ENCODE measurements at regions not wholly inside any gene's neighbourhood (a gene's known extent, or its start where the extent isn't known, plus 50 kb on each side); places are given as distances from the start of the nearest gene placed in this dataset.

DNA sequence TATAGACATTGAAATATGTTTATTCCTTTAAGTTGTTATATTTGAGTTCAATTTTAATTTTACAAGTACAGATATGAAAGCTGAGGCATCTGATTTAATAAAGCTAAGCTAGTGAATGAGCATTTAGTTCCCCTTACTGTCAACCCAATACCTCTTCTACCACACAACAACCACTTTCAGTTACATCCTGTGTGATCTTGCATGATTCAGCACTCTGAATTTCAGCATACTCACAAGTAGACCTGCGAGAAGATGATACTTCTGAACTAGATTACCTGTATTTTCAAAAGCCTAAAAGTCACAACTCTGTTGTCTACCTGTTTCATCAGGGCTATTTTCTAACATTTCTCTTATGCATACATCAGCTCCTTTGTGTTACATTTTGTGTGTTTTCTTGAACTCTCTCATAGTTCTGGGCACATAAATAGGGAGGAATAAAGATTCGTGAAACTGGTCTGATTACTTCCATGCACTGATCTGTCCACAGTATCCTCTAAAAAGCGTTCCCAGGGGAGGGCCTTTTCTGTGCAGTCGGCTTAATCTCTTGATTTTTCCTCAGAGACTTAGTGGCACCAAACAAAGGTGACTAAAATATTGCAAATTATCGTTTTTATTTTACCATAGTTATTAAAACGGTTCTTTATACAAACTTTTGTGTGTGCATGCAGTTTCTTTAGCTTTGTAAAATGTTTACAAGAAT, 2025.5 kb upstream of the NUDT12 start:
- TF ChIP-seq, protein P1, sequence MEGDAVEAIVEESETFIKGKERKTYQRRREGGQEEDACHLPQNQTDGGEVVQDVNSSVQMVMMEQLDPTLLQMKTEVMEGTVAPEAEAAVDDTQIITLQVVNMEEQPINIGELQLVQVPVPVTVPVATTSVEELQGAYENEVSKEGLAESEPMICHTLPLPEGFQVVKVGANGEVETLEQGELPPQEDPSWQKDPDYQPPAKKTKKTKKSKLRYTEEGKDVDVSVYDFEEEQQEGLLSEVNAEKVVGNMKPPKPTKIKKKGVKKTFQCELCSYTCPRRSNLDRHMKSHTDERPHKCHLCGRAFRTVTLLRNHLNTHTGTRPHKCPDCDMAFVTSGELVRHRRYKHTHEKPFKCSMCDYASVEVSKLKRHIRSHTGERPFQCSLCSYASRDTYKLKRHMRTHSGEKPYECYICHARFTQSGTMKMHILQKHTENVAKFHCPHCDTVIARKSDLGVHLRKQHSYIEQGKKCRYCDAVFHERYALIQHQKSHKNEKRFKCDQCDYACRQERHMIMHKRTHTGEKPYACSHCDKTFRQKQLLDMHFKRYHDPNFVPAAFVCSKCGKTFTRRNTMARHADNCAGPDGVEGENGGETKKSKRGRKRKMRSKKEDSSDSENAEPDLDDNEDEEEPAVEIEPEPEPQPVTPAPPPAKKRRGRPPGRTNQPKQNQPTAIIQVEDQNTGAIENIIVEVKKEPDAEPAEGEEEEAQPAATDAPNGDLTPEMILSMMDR (IDR thresholded peaks at IDR 0.05) = no peak
- Histone ChIP-seq H3K27ac (no peak overlapping the region), H3K9me3 (peaks cover 7% of the 10 kb centered on the region), H3K4me1 (no peaks in the 10 kb centered on the region), H3K4me3 (no peak overlapping the region), H3K36me3 (ENCODE audit: insufficient read depth in 1 of 2, low read depth in 1 of 2) (no peaks in the 10 kb centered on the region), H3K27me3 (ENCODE audit: insufficient read depth in 3 of 3, low read length in 2 of 3) (no peaks in the 10 kb centered on the region)
- ATAC-seq (no peak), DNase-seq (no peak)
- intact Hi-C loops (cut with DNase I) = no loop called here
- WGBS, 3 donors = 52 to 68% (median 67%) methylated on average over 6 of the region's 6 CpGs

DNA sequence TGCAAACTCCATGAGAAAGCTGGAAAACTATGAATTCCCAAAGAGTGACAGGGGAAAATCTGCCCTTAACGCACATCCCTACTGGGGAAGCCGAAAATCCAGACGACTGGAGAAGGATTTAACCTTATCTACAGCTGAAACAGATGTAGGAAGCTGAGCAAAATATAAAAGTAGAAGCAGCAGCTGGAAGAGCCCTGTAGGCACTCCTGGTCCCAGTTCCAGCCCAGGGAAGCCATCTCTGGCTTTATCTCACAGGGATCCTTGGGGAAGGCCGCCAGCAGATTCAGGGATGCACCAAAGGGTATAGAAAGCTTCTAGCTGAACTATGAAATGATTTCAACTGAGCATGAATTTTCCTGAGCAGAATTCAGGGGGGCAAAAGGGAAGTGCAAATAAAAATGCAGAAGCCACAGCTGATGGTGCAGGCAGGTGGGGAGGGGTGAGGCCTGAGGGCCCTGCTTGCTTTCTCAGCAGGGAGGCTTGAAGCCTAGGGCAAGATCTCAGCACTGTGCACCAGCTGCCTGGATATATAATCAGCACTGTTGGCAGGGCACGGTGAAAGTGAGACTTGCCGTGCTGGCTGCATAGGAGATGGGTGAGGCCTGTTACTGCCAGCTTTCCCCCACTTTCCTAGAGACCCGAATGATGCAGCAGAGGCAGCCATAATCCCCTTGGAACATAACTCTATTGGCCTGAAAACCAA, 2019.5 kb upstream of the NUDT12 start:
- TF ChIP-seq, protein P1 (IDR thresholded peaks at IDR 0.05) = no peak
- Histone ChIP-seq H3K36me3 (ENCODE audit: insufficient read depth in 1 of 2, low read depth in 1 of 2) (no peaks in the 10 kb centered on the region), H3K27me3 (ENCODE audit: insufficient read depth in 3 of 3, low read length in 2 of 3) (no peaks in the 10 kb centered on the region), H3K27ac (no peak overlapping the region), H3K4me1 (no peaks in the 10 kb centered on the region), H3K4me3 (no peak overlapping the region), H3K9me3 (peaks cover 7% of the 10 kb centered on the region)
- WGBS, 3 donors = 39 to 67% (median 58%) methylated on average over 7 of the region's 7 CpGs
- no peak for ATAC-seq
- DNase-seq = no peak
- intact Hi-C loops (cut with DNase I) = no loop called here

DNA sequence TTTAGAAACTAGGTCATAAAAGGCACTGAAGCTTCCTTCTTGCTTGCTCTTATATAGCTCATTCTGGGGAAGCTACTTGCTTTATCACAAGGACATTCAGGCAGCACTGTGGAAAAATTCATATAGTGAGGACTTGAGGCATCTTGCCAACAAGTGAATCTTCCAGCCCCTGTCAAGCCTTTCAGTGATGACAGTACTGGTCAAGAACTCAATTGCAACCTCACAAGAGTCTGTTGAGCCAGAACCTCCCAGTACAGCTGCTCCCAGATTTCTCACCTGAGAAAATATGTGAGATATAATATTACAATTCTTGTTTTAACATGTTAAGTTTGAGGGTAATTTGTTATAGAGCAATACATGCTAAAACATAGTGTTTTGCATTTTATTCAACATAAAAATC, 2011.0 kb upstream of the NUDT12 start:
- H3K27ac ChIP-seq = no peak overlapping the region
- intact Hi-C loops (cut with DNase I) = no loop called here
- no peaks in the 10 kb centered on the region for H3K27me3 ChIP-seq (ENCODE audit: insufficient read depth in 3 of 3, low read length in 2 of 3)
- ATAC-seq (no peak), DNase-seq (no peak)
- no peaks in the 10 kb centered on the region for H3K9me3 ChIP-seq
- no peaks in the 10 kb centered on the region for H3K36me3 ChIP-seq (ENCODE audit: insufficient read depth in 1 of 2, low read depth in 1 of 2)
- TF ChIP-seq, protein P1 (IDR thresholded peaks at IDR 0.05) = no peak
- no peaks in the 10 kb centered on the region for H3K4me1 ChIP-seq
- H3K4me3 ChIP-seq = no peak overlapping the region

DNA sequence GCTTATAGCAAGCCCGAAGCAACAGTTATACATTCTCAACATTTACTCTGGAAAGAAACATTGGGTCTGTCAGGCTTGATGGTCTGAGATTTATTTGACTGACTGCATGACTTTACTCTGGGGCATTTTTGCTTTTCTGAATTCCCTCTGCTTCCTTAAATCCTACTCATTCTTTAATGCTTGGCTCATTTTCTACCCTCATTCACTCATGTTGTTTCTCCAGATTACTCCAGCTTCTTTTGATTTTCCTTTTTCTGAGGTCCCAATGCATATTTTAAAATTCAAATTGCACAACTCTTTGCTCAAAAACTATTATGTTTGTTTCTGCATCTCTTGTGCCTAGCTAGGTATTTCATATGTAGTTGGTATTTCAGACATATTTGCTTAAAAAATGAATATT, 2002.9 kb upstream of the NUDT12 start:
- no peaks in the 10 kb centered on the region for H3K27me3 ChIP-seq (ENCODE audit: insufficient read depth in 3 of 3, low read length in 2 of 3)
- TF ChIP-seq, protein P1 (IDR thresholded peaks at IDR 0.05) = no peak
- H3K27ac ChIP-seq = no peak overlapping the region
- intact Hi-C loops (cut with DNase I) = no loop called here
- whole genome bisulfite sequencing, 3 donors = 45 to 68% (median 56%) methylated on average over 1 of the region's 1 CpG
- ATAC-seq = no peak
- H3K36me3 ChIP-seq (ENCODE audit: insufficient read depth in 1 of 2, low read depth in 1 of 2) = no peaks in the 10 kb centered on the region
- DNase-seq = no peak
- H3K4me3 ChIP-seq = no peak overlapping the region
- no peaks in the 10 kb centered on the region for H3K9me3 ChIP-seq
- no peaks in the 10 kb centered on the region for H3K4me1 ChIP-seq
